Erythroblast (primary cell): ENCODE measurements at regions not wholly inside any gene's neighbourhood (a gene's known extent, or its start where the extent isn't known, plus 50 kb on each side); places are given as distances from the start of the nearest gene placed in this dataset.

Experiments
- GATA1 ChIP-seq: IDR thresholded peaks from 2 replicates; pipeline ENCODE4 v1.6.1; 2011; ENCODE audit warnings: low read depth, mild to moderate bottlenecking, control low read depth, low read length, moderate library complexity
- POLR2A ChIP-seq: IDR thresholded peaks from 2 replicates; pipeline ENCODE4 v1.6.1; 2011; ENCODE audit warnings: mild to moderate bottlenecking, low read length

GRCh38 chr5:68057191-68057590 is 158.4 kb upstream of the PIK3R1 start:
- TF ChIP-seq POLR2A (no peak), GATA1 (no peak)
